Activated CD4-positive, alpha-beta memory T cell treated with anti-CD3 and anti-CD28 coated beads for 36 hours (primary cell): ENCODE measurements at regions not wholly inside any gene's neighbourhood (a gene's known extent, or its start where the extent isn't known, plus 50 kb on each side); places are given as distances from the start of the nearest gene placed in this dataset.
"Not testable (repeated sequence)": the region's sequence is repeated elsewhere in the genome, so short reads cannot be mapped to it uniquely, and the experiment has no call there.

Experiments used
- CTCF ChIA-PET: fragments of 350-600 bp; sonication (Branson Sonifier 250); formaldehyde crosslinking; loops from one replicate; lab custom pipeline; 2021; ENCODE audit warnings: antibody characterized with exemption, inconsistent platforms; lab: Charles Lee
- POLR2A ChIA-PET: fragments of 350-600 bp; sonication (Branson Sonifier 250); formaldehyde crosslinking; loops from one replicate; lab custom pipeline; 2021; ENCODE audit warnings: antibody characterized with exemption; lab: Charles Lee
- DNase-seq: peaks from one replicate; pipeline ENCODE4 v3.0.0-alpha.2; 2020
- H3K27ac Mint-ChIP-seq: one replicate; pipeline ENCODE4 v1.8.0; 2021; ENCODE audit warnings: mixed read lengths
- H3K27me3 Mint-ChIP-seq: one replicate; pipeline ENCODE4 v1.8.0; 2021; ENCODE audit warnings: mixed read lengths
- H3K36me3 Mint-ChIP-seq: one replicate; pipeline ENCODE4 v1.8.0; 2021; ENCODE audit warnings: mixed read lengths
- H3K4me1 Mint-ChIP-seq: one replicate; pipeline ENCODE4 v1.8.0; 2021; ENCODE audit warnings: low read depth, mixed read lengths
- H3K4me3 Mint-ChIP-seq: one replicate; pipeline ENCODE4 v1.8.0; 2021; ENCODE audit warnings: mild to moderate bottlenecking, mixed read lengths
- H3K9me3 Mint-ChIP-seq: one replicate; pipeline ENCODE4 v1.8.0; 2021; ENCODE audit warnings: mixed read lengths
- intact Hi-C: fragments of 100-400 bp; cut with micrococcal nuclease; formaldehyde crosslinking; loops from one replicate; pipeline ENCODE4 v1.15.1; 2023

- CTCF ChIA-PET, H3K27ac Mint-ChIP-seq, H3K27me3 Mint-ChIP-seq, POLR2A ChIA-PET, intact Hi-C loops, H3K36me3 Mint-ChIP-seq, H3K4me3 Mint-ChIP-seq, H3K4me1 Mint-ChIP-seq, DNase-seq: not testable (repeated sequence)
- H3K9me3 Mint-ChIP-seq, result peaks cover 13% of the 10 kb centered on the region
Observed at GRCh38 chr13:103460246-103460645, 394.0 kb upstream of the SLC10A2 start.

GRCh38 chr13:103457050-103457449 lies 390.8 kb upstream of the SLC10A2 start:
- H3K9me3 Mint-ChIP-seq, result peaks cover 10% of the 10 kb centered on the region
- POLR2A ChIA-PET, H3K4me3 Mint-ChIP-seq, DNase-seq, H3K27me3 Mint-ChIP-seq, CTCF ChIA-PET, H3K27ac Mint-ChIP-seq, H3K36me3 Mint-ChIP-seq, intact Hi-C loops, H3K4me1 Mint-ChIP-seq: not testable (repeated sequence)

- H3K27me3 Mint-ChIP-seq, result no peaks in the 10 kb centered on the region
- no peaks in the 10 kb centered on the region for H3K36me3 Mint-ChIP-seq
- intact Hi-C loops, result no loop called here
- DNase-seq, result no peak
- H3K27ac Mint-ChIP-seq, result no peak overlapping the region
- POLR2A ChIA-PET, result no interaction called here
- H3K9me3 Mint-ChIP-seq, result no peaks in the 10 kb centered on the region
- H3K4me3 Mint-ChIP-seq, result no peak overlapping the region
- CTCF ChIA-PET, result no interaction called here
- no peaks in the 10 kb centered on the region for H3K4me1 Mint-ChIP-seq
Observed at GRCh38 chr13:103451656-103452055, 385.4 kb upstream of the SLC10A2 start.

- DNase-seq, result no peak
- H3K9me3 Mint-ChIP-seq, result no peaks in the 10 kb centered on the region
- H3K27ac Mint-ChIP-seq, result no peak overlapping the region
- POLR2A ChIA-PET, result no interaction called here
- H3K4me1 Mint-ChIP-seq, result no peaks in the 10 kb centered on the region
- no peaks in the 10 kb centered on the region for H3K36me3 Mint-ChIP-seq
- H3K27me3 Mint-ChIP-seq, result no peaks in the 10 kb centered on the region
- intact Hi-C loops, result no loop called here
- H3K4me3 Mint-ChIP-seq, result no peak overlapping the region
- CTCF ChIA-PET, result no interaction called here
Observed at GRCh38 chr13:103443604-103444003, 377.4 kb upstream of the SLC10A2 start.

- CTCF ChIA-PET, result no interaction called here
- Mint-ChIP-seq H3K9me3 (no peaks in the 10 kb centered on the region), H3K4me3 (no peak overlapping the region), H3K4me1 (no peaks in the 10 kb centered on the region), H3K27ac (no peak overlapping the region), H3K36me3 (no peaks in the 10 kb centered on the region), H3K27me3 (no peaks in the 10 kb centered on the region)
- intact Hi-C loops, result no loop called here
- POLR2A ChIA-PET, result no interaction called here
- no peak for DNase-seq
Observed at GRCh38 chr13:103437651-103438050, 371.4 kb upstream of the SLC10A2 start.

GRCh38 chr13:103436057-103436654 lies 369.9 kb upstream of the SLC10A2 start:
- no peaks in the 10 kb centered on the region for H3K9me3 Mint-ChIP-seq
- H3K4me1 Mint-ChIP-seq, result no peaks in the 10 kb centered on the region
- intact Hi-C loops, result no loop called here

GRCh38 chr13:103431856-103432255 lies 365.6 kb upstream of the SLC10A2 start:
- DNase-seq, result no peak
- POLR2A ChIA-PET, result no interaction called here
- Mint-ChIP-seq H3K27ac (no peak overlapping the region), H3K36me3 (no peaks in the 10 kb centered on the region), H3K4me1 (no peaks in the 10 kb centered on the region), H3K9me3 (peaks cover 7% of the 10 kb centered on the region), H3K4me3 (no peak overlapping the region), H3K27me3 (no peaks in the 10 kb centered on the region)
- intact Hi-C loops, result no loop called here
- CTCF ChIA-PET, result no interaction called here

More at GRCh38 chr13:103436057-103436654, 369.9 kb upstream of the SLC10A2 start:
- ChIA-PET CTCF (no interaction called here), POLR2A (no interaction called here)
- Mint-ChIP-seq H3K36me3 (no peaks in the 10 kb centered on the region), H3K27me3 (no peaks in the 10 kb centered on the region), H3K27ac (no peak overlapping the region), H3K4me3 (no peak overlapping the region)
- no peak for DNase-seq

- no peak overlapping the region for H3K27ac Mint-ChIP-seq
- intact Hi-C loops, result no loop called here
- no peaks in the 10 kb centered on the region for H3K36me3 Mint-ChIP-seq
- DNase-seq, result no peak
- POLR2A ChIA-PET, result no interaction called here
- peaks cover 7% of the 10 kb centered on the region for H3K9me3 Mint-ChIP-seq
- no peaks in the 10 kb centered on the region for H3K4me1 Mint-ChIP-seq
- H3K27me3 Mint-ChIP-seq, result no peaks in the 10 kb centered on the region
- no peak overlapping the region for H3K4me3 Mint-ChIP-seq
- CTCF ChIA-PET, result no interaction called here
Observed at GRCh38 chr13:103430368-103430767, 364.2 kb upstream of the SLC10A2 start.

- no peaks in the 10 kb centered on the region for H3K27me3 Mint-ChIP-seq
- ChIA-PET POLR2A (no interaction called here), CTCF (no interaction called here)
- intact Hi-C loops, result no loop called here
- no peaks in the 10 kb centered on the region for H3K9me3 Mint-ChIP-seq
- DNase-seq, result no peak
- H3K27ac Mint-ChIP-seq, result no peak overlapping the region
- H3K36me3 Mint-ChIP-seq, result no peaks in the 10 kb centered on the region
- no peak overlapping the region for H3K4me3 Mint-ChIP-seq
- H3K4me1 Mint-ChIP-seq, result no peaks in the 10 kb centered on the region
Observed at GRCh38 chr13:103410002-103410401, 343.8 kb upstream of the SLC10A2 start.

- ChIA-PET CTCF (no interaction called here), POLR2A (no interaction called here)
- Mint-ChIP-seq H3K4me1 (no peaks in the 10 kb centered on the region), H3K27me3 (no peaks in the 10 kb centered on the region), H3K27ac (no peak overlapping the region), H3K36me3 (no peaks in the 10 kb centered on the region), H3K4me3 (no peak overlapping the region), H3K9me3 (no peaks in the 10 kb centered on the region)
- no peak for DNase-seq
- intact Hi-C loops, result no loop called here
Observed at GRCh38 chr13:103406967-103407366, 340.8 kb upstream of the SLC10A2 start.

GRCh38 chr13:103405297-103405696 lies 339.1 kb upstream of the SLC10A2 start:
- no peak overlapping the region for H3K4me3 Mint-ChIP-seq
- intact Hi-C loops, result no loop called here
- no peak overlapping the region for H3K27ac Mint-ChIP-seq
- ChIA-PET CTCF (no interaction called here), POLR2A (no interaction called here)
- DNase-seq, result no peak
- no peaks in the 10 kb centered on the region for H3K9me3 Mint-ChIP-seq
- no peaks in the 10 kb centered on the region for H3K4me1 Mint-ChIP-seq
- no peaks in the 10 kb centered on the region for H3K27me3 Mint-ChIP-seq
- H3K36me3 Mint-ChIP-seq, result no peaks in the 10 kb centered on the region

GRCh38 chr13:103403814-103404213 lies 337.6 kb upstream of the SLC10A2 start:
- intact Hi-C loops, result no loop called here
- peaks cover 2% of the 10 kb centered on the region for H3K9me3 Mint-ChIP-seq
- H3K27ac Mint-ChIP-seq, result no peak overlapping the region
- H3K27me3 Mint-ChIP-seq, result no peaks in the 10 kb centered on the region
- ChIA-PET CTCF (no interaction called here), POLR2A (no interaction called here)
- no peaks in the 10 kb centered on the region for H3K36me3 Mint-ChIP-seq
- no peak overlapping the region for H3K4me3 Mint-ChIP-seq
- no peaks in the 10 kb centered on the region for H3K4me1 Mint-ChIP-seq
- no peak for DNase-seq

GRCh38 chr13:103403148-103403740 lies 337.0 kb upstream of the SLC10A2 start:
- no peak for DNase-seq
- Mint-ChIP-seq H3K36me3 (no peaks in the 10 kb centered on the region), H3K27ac (no peak overlapping the region), H3K4me3 (no peak overlapping the region), H3K4me1 (no peaks in the 10 kb centered on the region), H3K27me3 (no peaks in the 10 kb centered on the region), H3K9me3 (peaks cover 2% of the 10 kb centered on the region)
- intact Hi-C loops, result no loop called here
- ChIA-PET CTCF (no interaction called here), POLR2A (no interaction called here)
